Fibroblast of lung (primary cell): ENCODE measurements at regions not wholly inside any gene's neighbourhood (a gene's known extent, or its start where the extent isn't known, plus 50 kb on each side); places are given as distances from the start of the nearest gene placed in this dataset.

Source experiments
- DNase-seq, 2 donors: peaks; one replicate each; pipeline versions ENCODE4 v3.0.0 to v3.0.0-alpha.2; 2010; ENCODE audit warnings: low read depth in 2 of 2
- H2AFZ ChIP-seq: 2 replicates; pipeline ENCODE4 v1.5.1; 2012; ENCODE audit warnings: low read length, control low read depth, inconsistent platforms
- H3K27ac ChIP-seq: 2 replicates; pipeline ENCODE4 v1.5.1; 2011; ENCODE audit warnings: low read length, control low read depth; ENCODE audit not compliant: insufficient read depth
- H3K27me3 ChIP-seq: 2 replicates; pipeline ENCODE4 v1.5.1; 2011; ENCODE audit warnings: mild to moderate bottlenecking, low read length; ENCODE audit not compliant: control insufficient read depth, insufficient read depth
- H3K36me3 ChIP-seq: 2 replicates; pipeline ENCODE4 v1.5.1; 2011; ENCODE audit warnings: low read length; ENCODE audit not compliant: control insufficient read depth, insufficient read depth
- H3K4me1 ChIP-seq: 2 replicates; pipeline ENCODE4 v1.5.1; 2011; ENCODE audit warnings: low read length; ENCODE audit not compliant: control insufficient read depth, insufficient read depth; ENCODE audit errors: extremely low read depth
- H3K4me2 ChIP-seq: 2 replicates; pipeline ENCODE4 v1.5.1; 2011; ENCODE audit warnings: low read length, control low read depth; ENCODE audit not compliant: insufficient read depth; ENCODE audit errors: extremely low read depth
- H3K4me3 ChIP-seq, 4 experiments: fragments of 200-600 bp in 1 of 4; sonication (generic) in 1 of 4; replicated peaks in 1 of 4; 2 replicates each; pipeline ENCODE4 v1.5.1; 2011 to 2016; ENCODE audit warnings: low read length in 4 of 4, low read depth in 3 of 4, mild to moderate bottlenecking in 3 of 4, control low read depth in 2 of 4, inconsistent platforms in 1 of 4, mixed read lengths in 1 of 4; ENCODE audit not compliant: insufficient read depth in 1 of 4; ENCODE audit errors: control extremely low read depth in 1 of 4
- H3K79me2 ChIP-seq: 2 replicates; pipeline ENCODE4 v1.5.1; 2012; ENCODE audit warnings: mild to moderate bottlenecking, low read length, inconsistent platforms; ENCODE audit not compliant: control insufficient read depth, insufficient read depth
- H3K9ac ChIP-seq: 2 replicates; pipeline ENCODE4 v1.5.1; 2011; ENCODE audit warnings: mild to moderate bottlenecking, low read length, control low read depth; ENCODE audit not compliant: insufficient read depth
- H3K9me3 ChIP-seq: 2 replicates; pipeline ENCODE4 v1.5.1; 2012; ENCODE audit warnings: low read depth, low read length; ENCODE audit not compliant: control insufficient read depth, insufficient read depth
- H4K20me1 ChIP-seq: 2 replicates; pipeline ENCODE4 v1.5.1; 2011; ENCODE audit warnings: low read length; ENCODE audit not compliant: control insufficient read depth, insufficient read depth; ENCODE audit errors: extremely low read depth
- EZH2 ChIP-seq: IDR thresholded peaks from 2 replicates; pipeline ENCODE4 v1.5.1; 2012; ENCODE audit warnings: low read length, control low read depth, mild to moderate bottlenecking; ENCODE audit errors: missing control alignments
- TF ChIP-seq, protein P1 (sequence below), 2 donors: IDR thresholded peaks in 1 of 2; conservative IDR thresholded peaks in 1 of 2; 1 replicate in 1 of 2; 2 replicates in 1 of 2; pipeline ENCODE4 v1.5.1; 2011 to 2012; ENCODE audit warnings: low read length in 2 of 2, control low read depth in 1 of 2, inconsistent platforms in 1 of 2, low read depth in 1 of 2, mild to moderate bottlenecking in 1 of 2

DNA sequence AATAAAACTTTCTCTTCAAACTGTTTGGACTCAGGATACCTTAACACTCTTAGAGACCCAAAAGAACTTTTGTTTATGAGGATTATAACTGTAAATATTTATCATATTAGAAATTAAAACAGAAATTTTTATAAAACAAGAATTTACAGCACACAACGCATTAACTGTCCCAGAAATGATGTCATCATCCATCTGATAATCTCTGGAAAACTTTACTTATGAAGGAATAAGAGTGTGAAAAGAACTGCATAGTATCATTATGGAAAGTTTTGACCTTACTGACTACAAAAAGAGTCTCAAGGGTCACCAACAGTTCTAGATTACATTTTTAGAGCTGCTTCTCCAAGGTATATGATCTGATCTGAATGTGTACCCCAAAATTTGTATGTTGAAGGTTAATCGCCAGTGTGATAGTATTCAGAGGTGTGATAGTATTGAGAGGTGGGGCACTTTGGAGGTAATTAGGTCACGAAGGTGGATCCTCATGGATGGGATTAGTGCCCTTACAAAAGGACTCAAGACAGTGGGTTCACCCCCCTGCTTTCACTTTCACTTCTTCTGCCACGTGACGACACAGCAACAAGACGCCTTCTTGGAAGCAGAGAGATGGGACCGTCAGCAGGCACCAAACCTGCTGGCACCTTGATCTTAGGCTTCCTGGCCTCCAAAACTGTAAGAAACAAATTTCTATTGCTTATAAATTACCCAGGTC lies 95.7 kb upstream of the NR5A2 start:
- peak overlapping the region; percentile 23 for H2AFZ ChIP-seq
- H3K9ac ChIP-seq: no peak overlapping the region
- TF ChIP-seq, protein P1, sequence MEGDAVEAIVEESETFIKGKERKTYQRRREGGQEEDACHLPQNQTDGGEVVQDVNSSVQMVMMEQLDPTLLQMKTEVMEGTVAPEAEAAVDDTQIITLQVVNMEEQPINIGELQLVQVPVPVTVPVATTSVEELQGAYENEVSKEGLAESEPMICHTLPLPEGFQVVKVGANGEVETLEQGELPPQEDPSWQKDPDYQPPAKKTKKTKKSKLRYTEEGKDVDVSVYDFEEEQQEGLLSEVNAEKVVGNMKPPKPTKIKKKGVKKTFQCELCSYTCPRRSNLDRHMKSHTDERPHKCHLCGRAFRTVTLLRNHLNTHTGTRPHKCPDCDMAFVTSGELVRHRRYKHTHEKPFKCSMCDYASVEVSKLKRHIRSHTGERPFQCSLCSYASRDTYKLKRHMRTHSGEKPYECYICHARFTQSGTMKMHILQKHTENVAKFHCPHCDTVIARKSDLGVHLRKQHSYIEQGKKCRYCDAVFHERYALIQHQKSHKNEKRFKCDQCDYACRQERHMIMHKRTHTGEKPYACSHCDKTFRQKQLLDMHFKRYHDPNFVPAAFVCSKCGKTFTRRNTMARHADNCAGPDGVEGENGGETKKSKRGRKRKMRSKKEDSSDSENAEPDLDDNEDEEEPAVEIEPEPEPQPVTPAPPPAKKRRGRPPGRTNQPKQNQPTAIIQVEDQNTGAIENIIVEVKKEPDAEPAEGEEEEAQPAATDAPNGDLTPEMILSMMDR (conservative IDR thresholded peaks at IDR 0.05 in 1 of 2, IDR thresholded peaks at IDR 0.05 in 1 of 2; ENCODE audit: low read depth in 1 of 2, low read length in 2 of 2): no peak
- TF ChIP-seq EZH2: no peak
- no peaks in the 10 kb centered on the region for H4K20me1 ChIP-seq
- no peaks in the 10 kb centered on the region for H3K27me3 ChIP-seq
- H3K36me3 ChIP-seq: no peaks in the 10 kb centered on the region
- H3K4me1 ChIP-seq: no peaks in the 10 kb centered on the region
- peak in 1 of 2 donors; percentile 40 for DNase-seq
- no peaks in the 10 kb centered on the region for H3K79me2 ChIP-seq
- no peak overlapping the region for H3K27ac ChIP-seq
- peak overlapping the region in 2 of 4 experiments; percentile 23 to 27 for H3K4me3 ChIP-seq
- H3K4me2 ChIP-seq: no peak overlapping the region
- H3K9me3 ChIP-seq: no peaks in the 10 kb centered on the region

DNA sequence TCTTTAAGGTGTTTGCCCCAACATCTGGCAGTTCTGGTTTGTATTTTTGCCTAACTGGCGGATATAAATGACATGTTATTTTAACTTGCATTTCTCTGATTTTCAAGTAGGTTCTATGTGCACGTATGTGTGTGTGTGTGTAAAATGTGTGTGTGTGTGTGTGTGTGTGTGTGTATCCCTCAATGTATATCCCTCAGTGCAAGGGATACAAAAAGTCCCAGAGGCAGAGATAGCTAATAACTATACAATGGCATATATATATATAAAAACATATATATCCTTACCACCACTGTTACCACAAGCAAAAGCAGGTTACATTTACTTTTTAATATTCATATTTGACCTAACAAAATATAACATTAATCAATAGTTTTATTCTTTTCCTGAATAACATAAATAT lies 95.0 kb upstream of the NR5A2 start:
- H3K4me3 ChIP-seq: peak overlapping the region in 2 of 4 experiments; percentile 23 to 27
- H3K4me2 ChIP-seq: no peak overlapping the region
- no peaks in the 10 kb centered on the region for H3K27me3 ChIP-seq
- no peaks in the 10 kb centered on the region for H3K4me1 ChIP-seq
- TF ChIP-seq, protein P1 (conservative IDR thresholded peaks at IDR 0.05 in 1 of 2, IDR thresholded peaks at IDR 0.05 in 1 of 2; ENCODE audit: low read depth in 1 of 2, low read length in 2 of 2): no peak
- TF ChIP-seq EZH2: no peak
- no peak overlapping the region for H3K9ac ChIP-seq
- H3K79me2 ChIP-seq: no peaks in the 10 kb centered on the region
- H2AFZ ChIP-seq: no peak overlapping the region
- H4K20me1 ChIP-seq: no peaks in the 10 kb centered on the region
- no peak for DNase-seq
- H3K36me3 ChIP-seq: no peaks in the 10 kb centered on the region
- H3K9me3 ChIP-seq: no peaks in the 10 kb centered on the region
- no peak overlapping the region for H3K27ac ChIP-seq

DNA sequence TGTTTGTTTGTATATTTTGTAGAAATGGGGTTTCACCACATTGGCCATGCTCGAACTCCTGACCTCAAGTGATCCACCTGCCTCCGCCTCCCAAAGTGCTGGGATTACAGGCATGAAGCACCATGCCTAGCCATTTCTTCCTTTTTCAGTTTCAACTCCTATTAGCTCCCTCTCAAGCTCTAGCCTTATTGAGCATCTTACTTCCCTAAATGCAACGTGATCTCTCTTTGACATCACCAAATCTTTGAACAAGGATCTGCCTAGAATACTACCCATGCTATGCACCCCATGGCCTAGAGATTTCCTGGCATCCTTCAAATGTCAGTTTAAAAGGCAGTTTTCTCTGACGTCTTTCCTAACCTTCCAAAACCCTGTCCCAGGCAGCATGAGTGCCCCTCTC lies 91.1 kb upstream of the NR5A2 start:
- Histone ChIP-seq H2AFZ (no peak overlapping the region), H3K27me3 (no peaks in the 10 kb centered on the region), H3K4me2 (no peak overlapping the region), H3K9me3 (no peaks in the 10 kb centered on the region), H3K4me3 (no peak overlapping the region), H3K9ac (no peak overlapping the region), H3K27ac (no peak overlapping the region), H3K79me2 (no peaks in the 10 kb centered on the region), H3K36me3 (no peaks in the 10 kb centered on the region), H4K20me1 (no peaks in the 10 kb centered on the region), H3K4me1 (no peaks in the 10 kb centered on the region)
- TF ChIP-seq EZH2: no peak
- TF ChIP-seq, protein P1 (conservative IDR thresholded peaks at IDR 0.05 in 1 of 2, IDR thresholded peaks at IDR 0.05 in 1 of 2; ENCODE audit: low read depth in 1 of 2, low read length in 2 of 2): no peak
- no peak for DNase-seq
